Liver (tissue), 8 donors: ENCODE measurements at regions not wholly inside any gene's neighbourhood (a gene's known extent, or its start where the extent isn't known, plus 50 kb on each side); places are given as distances from the start of the nearest gene placed in this dataset.

ENCODE experiments used
- DNase-seq: peaks from one replicate; pipeline ENCODE4 v3.0.0-alpha.2; 2017; ENCODE audit warnings: low spot score
- H3K27ac ChIP-seq, 2 donors: one replicate each; pipeline ENCODE4 v1.7.0; 2013; ENCODE audit warnings: inconsistent platforms in 2 of 2, low read length in 2 of 2, control low read depth in 1 of 2, low read depth in 1 of 2, mild to moderate bottlenecking in 1 of 2
- H3K27me3 ChIP-seq, 4 donors: one replicate each; pipeline versions ENCODE4 v1.6.1 to v1.7.0; 2013; ENCODE audit warnings: low read length in 3 of 4, inconsistent platforms in 1 of 4, mild to moderate bottlenecking in 1 of 4, moderate library complexity in 1 of 4; ENCODE audit not compliant: control insufficient read depth in 4 of 4, insufficient read depth in 4 of 4
- H3K36me3 ChIP-seq, 4 donors: one replicate each; pipeline versions ENCODE4 v1.6.1 to v1.7.0; 2013; ENCODE audit warnings: low read length in 3 of 4, mild to moderate bottlenecking in 3 of 4, low read depth in 1 of 4, moderate library complexity in 1 of 4; ENCODE audit not compliant: control insufficient read depth in 4 of 4, insufficient read depth in 3 of 4
- H3K4me1 ChIP-seq, 4 donors: one replicate each; pipeline versions ENCODE4 v1.6.1 to v1.7.0; 2013; ENCODE audit warnings: low read length in 3 of 4, mild to moderate bottlenecking in 3 of 4, moderate library complexity in 1 of 4; ENCODE audit not compliant: control insufficient read depth in 4 of 4, insufficient read depth in 4 of 4
- H3K4me3 ChIP-seq, 3 donors: one replicate each; pipeline versions ENCODE4 v1.6.1 to v1.7.0; 2013; ENCODE audit warnings: low read length in 3 of 3, control low read depth in 1 of 3, low read depth in 1 of 3, mild to moderate bottlenecking in 1 of 3
- H3K9ac ChIP-seq, 2 donors: one replicate each; pipeline ENCODE4 v1.7.0; 2013; ENCODE audit warnings: low read length in 2 of 2, mild to moderate bottlenecking in 2 of 2, moderate library complexity in 2 of 2, control low read depth in 1 of 2, low read depth in 1 of 2
- H3K9me3 ChIP-seq, 4 donors: one replicate each; pipeline versions ENCODE4 v1.6.1 to v1.7.0; 2013; ENCODE audit warnings: low read length in 3 of 4; ENCODE audit not compliant: control insufficient read depth in 4 of 4
- ATF3 ChIP-seq: IDR thresholded peaks from 2 replicates; pipeline ENCODE4 v1.6.1; 2016; ENCODE audit warnings: antibody characterized with exemption
- CTCF ChIP-seq: fragments of 150-350 bp; IDR thresholded peaks from 2 replicates; pipeline ENCODE4 v1.5.1; 2017; ENCODE audit warnings: improper control_type of control experiment, low read depth, low read length; ENCODE audit not compliant: missing input control
- EGR1 ChIP-seq, 2 donors: IDR thresholded peaks; 2 replicates each; pipeline ENCODE4 v1.6.1; 2016 to 2018; ENCODE audit warnings: antibody characterized with exemption in 2 of 2, low read depth in 2 of 2
- FOXA1 ChIP-seq: IDR thresholded peaks from 2 replicates; pipeline ENCODE4 v1.6.1; 2016; ENCODE audit warnings: antibody characterized with exemption
- FOXA2 ChIP-seq: IDR thresholded peaks from 2 replicates; pipeline ENCODE4 v1.6.1; 2016; ENCODE audit warnings: antibody characterized with exemption
- GABPA ChIP-seq, 2 donors: IDR thresholded peaks in 1 of 2; conservative IDR thresholded peaks in 1 of 2; 2 replicates each; pipeline ENCODE4 v1.6.1; 2016; ENCODE audit warnings: antibody characterized with exemption in 2 of 2, mild to moderate bottlenecking in 1 of 2, moderate library complexity in 1 of 2
- HNF4A ChIP-seq, 2 donors: conservative IDR thresholded peaks; 2 replicates each; pipeline ENCODE4 v1.6.1; 2016; ENCODE audit warnings: antibody characterized with exemption in 2 of 2, mild to moderate bottlenecking in 2 of 2
- HNF4G ChIP-seq: IDR thresholded peaks from 2 replicates; pipeline ENCODE4 v1.6.1; 2016; ENCODE audit warnings: antibody characterized with exemption
- JUND ChIP-seq, 2 donors: IDR thresholded peaks; 2 replicates each; pipeline ENCODE4 v1.6.1; 2016; ENCODE audit warnings: antibody characterized with exemption in 2 of 2
- MAX ChIP-seq: IDR thresholded peaks from 2 replicates; pipeline ENCODE4 v1.6.1; 2016; ENCODE audit warnings: antibody characterized with exemption
- NR2F2 ChIP-seq: IDR thresholded peaks from 2 replicates; pipeline ENCODE4 v1.6.1; 2016; ENCODE audit warnings: antibody characterized with exemption
- RAD21 ChIP-seq, 2 donors: IDR thresholded peaks; 2 replicates each; pipeline ENCODE4 v1.6.1; 2016; ENCODE audit warnings: antibody characterized with exemption in 2 of 2, mild to moderate bottlenecking in 2 of 2
- REST ChIP-seq: IDR thresholded peaks from 2 replicates; pipeline ENCODE4 v1.6.1; 2016; ENCODE audit warnings: antibody characterized with exemption, mild to moderate bottlenecking
- RXRA ChIP-seq, 2 donors: IDR thresholded peaks; 2 replicates each; pipeline ENCODE4 v1.6.1; 2017 to 2018; ENCODE audit warnings: antibody characterized with exemption in 2 of 2, mild to moderate bottlenecking in 1 of 2
- SP1 ChIP-seq: IDR thresholded peaks from 2 replicates; pipeline ENCODE4 v1.6.1; 2018; ENCODE audit warnings: antibody characterized with exemption, mild to moderate bottlenecking
- TAF1 ChIP-seq: conservative IDR thresholded peaks from 2 replicates; pipeline ENCODE4 v1.6.1; 2016; ENCODE audit warnings: antibody characterized with exemption, mild to moderate bottlenecking
- YY1 ChIP-seq: IDR thresholded peaks from 2 replicates; pipeline ENCODE4 v1.6.1; 2016; ENCODE audit warnings: antibody characterized with exemption, mild to moderate bottlenecking
- ZBTB33 ChIP-seq: IDR thresholded peaks from 2 replicates; pipeline ENCODE4 v1.6.1; 2016; ENCODE audit warnings: antibody characterized with exemption
- WGBS: extraction: QIAGEN DNeasy Blood & Tissue Kit; methylation state at CpG from one replicate; pipeline ENCODE4 v1.1.7; 2013; 5-methylcytosine and 5-hydroxymethylcytosine counted together
- donor health status: healthy.
- donor health status: healthy.
- donor health status: healthy.
- donor health status: healthy.
- donor health status: healthy.

- Histone ChIP-seq H3K27ac (no peak overlapping the region), H3K9me3 (no peaks in the 10 kb centered on the region), H3K4me1 (no peaks in the 10 kb centered on the region), H3K4me3 (no peak overlapping the region), H3K36me3 (no peaks in the 10 kb centered on the region), H3K9ac (no peak overlapping the region), H3K27me3 (no peaks in the 10 kb centered on the region)
- WGBS: 40% methylated on average over 4 of the region's 4 CpGs
- no peak for DNase-seq
- TF ChIP-seq GABPA (IDR thresholded peaks at IDR 0.05 in 1 of 2, conservative IDR thresholded peaks at IDR 0.05 in 1 of 2) (no peak), REST (no peak), ZBTB33 (no peak), FOXA1 (no peak), FOXA2 (no peak), SP1 (no peak), EGR1 (IDR thresholded peaks at IDR 0.05; ENCODE audit: low read depth in 2 of 2) (no peak), HNF4A (conservative IDR thresholded peaks at IDR 0.05) (no peak), RXRA (IDR thresholded peaks at IDR 0.05) (no peak), YY1 (no peak), HNF4G (no peak), ATF3 (no peak), CTCF (no peak), NR2F2 (no peak)
Measured at GRCh38 chr9:20065046-20065445, 276.2 kb upstream of the SLC24A2 start.

GRCh38 chr9:20054734-20055133 lies 265.9 kb upstream of the SLC24A2 start:
- TF ChIP-seq EGR1 (IDR thresholded peaks at IDR 0.05; ENCODE audit: low read depth in 2 of 2) (no peak), MAX (no peak), ATF3 (no peak), FOXA1 (no peak), TAF1 (no peak), CTCF (no peak), JUND (IDR thresholded peaks at IDR 0.05) (no peak), YY1 (no peak), FOXA2 (no peak), REST (no peak), NR2F2 (no peak), GABPA (IDR thresholded peaks at IDR 0.05 in 1 of 2, conservative IDR thresholded peaks at IDR 0.05 in 1 of 2) (no peak), SP1 (no peak), HNF4A (conservative IDR thresholded peaks at IDR 0.05) (no peak), RAD21 (IDR thresholded peaks at IDR 0.05) (no peak), HNF4G (no peak)
- H3K4me1 ChIP-seq: no peaks in the 10 kb centered on the region
- 79% methylated on average over 1 of the region's 1 CpG for WGBS
- H3K36me3 ChIP-seq: no peaks in the 10 kb centered on the region
- no peak overlapping the region for H3K4me3 ChIP-seq
- H3K27me3 ChIP-seq: peaks cover 0 to 5% (median 0%) of the 10 kb centered on the region in 4 donors
- DNase-seq: no peak
- peaks cover 0 to 2% (median 0%) of the 10 kb centered on the region in 4 donors for H3K9me3 ChIP-seq
- H3K27ac ChIP-seq: no peak overlapping the region
- no peak overlapping the region for H3K9ac ChIP-seq
